Gastrocnemius medialis (tissue), 4 donors: ENCODE measurements at regions not wholly inside any gene's neighbourhood (a gene's known extent, or its start where the extent isn't known, plus 50 kb on each side); places are given as distances from the start of the nearest gene placed in this dataset.

Experiments used
- POLR2A ChIP-seq, 2 donors: fragments of 450-650 bp; IDR thresholded peaks; one replicate each; pipeline ENCODE4 v1.6.1; 2017; ENCODE audit warnings: antibody characterized with exemption in 2 of 2, mild to moderate bottlenecking in 2 of 2, moderate library complexity in 2 of 2
- TF ChIP-seq, protein P1 (sequence below), 5 experiments: fragments of 450-650 bp in 3 of 5; fragments of 200-600 bp in 2 of 5; sonication (generic) in 2 of 5; IDR thresholded peaks in 4 of 5; conservative IDR thresholded peaks in 1 of 5; 1 replicate in 4 of 5; 2 replicates in 1 of 5; pipeline ENCODE4 v1.5.1; 2016 to 2019; ENCODE audit warnings: antibody characterized with exemption in 5 of 5, mild to moderate bottlenecking in 3 of 5, moderate library complexity in 3 of 5

- no peak for TF ChIP-seq POLR2A (IDR thresholded peaks at IDR 0.05)
- TF ChIP-seq, protein P1, sequence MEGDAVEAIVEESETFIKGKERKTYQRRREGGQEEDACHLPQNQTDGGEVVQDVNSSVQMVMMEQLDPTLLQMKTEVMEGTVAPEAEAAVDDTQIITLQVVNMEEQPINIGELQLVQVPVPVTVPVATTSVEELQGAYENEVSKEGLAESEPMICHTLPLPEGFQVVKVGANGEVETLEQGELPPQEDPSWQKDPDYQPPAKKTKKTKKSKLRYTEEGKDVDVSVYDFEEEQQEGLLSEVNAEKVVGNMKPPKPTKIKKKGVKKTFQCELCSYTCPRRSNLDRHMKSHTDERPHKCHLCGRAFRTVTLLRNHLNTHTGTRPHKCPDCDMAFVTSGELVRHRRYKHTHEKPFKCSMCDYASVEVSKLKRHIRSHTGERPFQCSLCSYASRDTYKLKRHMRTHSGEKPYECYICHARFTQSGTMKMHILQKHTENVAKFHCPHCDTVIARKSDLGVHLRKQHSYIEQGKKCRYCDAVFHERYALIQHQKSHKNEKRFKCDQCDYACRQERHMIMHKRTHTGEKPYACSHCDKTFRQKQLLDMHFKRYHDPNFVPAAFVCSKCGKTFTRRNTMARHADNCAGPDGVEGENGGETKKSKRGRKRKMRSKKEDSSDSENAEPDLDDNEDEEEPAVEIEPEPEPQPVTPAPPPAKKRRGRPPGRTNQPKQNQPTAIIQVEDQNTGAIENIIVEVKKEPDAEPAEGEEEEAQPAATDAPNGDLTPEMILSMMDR (IDR thresholded peaks at IDR 0.05 in 4 of 5, conservative IDR thresholded peaks at IDR 0.05 in 1 of 5) = no peak
These were observed 148.8 kb downstream of the HNRNPD start for GRCh38 chr4:82225030-82225429.
